Kidney epithelial cell (primary cell): ENCODE measurements at regions not wholly inside any gene's neighbourhood (a gene's known extent, or its start where the extent isn't known, plus 50 kb on each side); places are given as distances from the start of the nearest gene placed in this dataset.

Experiments
- DNase-seq: peaks from one replicate; pipeline ENCODE4 v3.0.0-alpha.2; 2010; ENCODE audit warnings: low read depth
- H3K27me3 ChIP-seq: 2 replicates; pipeline ENCODE4 v1.6.0; 2011; ENCODE audit warnings: low read length; ENCODE audit not compliant: control insufficient read depth, insufficient read depth
- H3K36me3 ChIP-seq: 2 replicates; pipeline ENCODE4 v1.5.1; 2011; ENCODE audit warnings: low read length; ENCODE audit not compliant: control insufficient read depth, insufficient read depth
- H3K4me3 ChIP-seq: 2 replicates; pipeline ENCODE4 v1.5.1; 2011; ENCODE audit warnings: low read depth, mild to moderate bottlenecking, control low read depth, low read length
- CTCF ChIP-seq: IDR thresholded peaks from 2 replicates; pipeline ENCODE4 v1.5.1; 2011; ENCODE audit warnings: mild to moderate bottlenecking, moderate library complexity, low read length, control low read depth, inconsistent platforms; ENCODE audit not compliant: insufficient read depth, poor library complexity, severe bottlenecking

- Histone ChIP-seq H3K4me3 (no peak overlapping the region), H3K36me3 (no peaks in the 10 kb centered on the region), H3K27me3 (no peaks in the 10 kb centered on the region)
- no peak for TF ChIP-seq CTCF
- DNase-seq: no peak
Observed at GRCh38 chr19:29376855-29377354, 148.9 kb upstream of the VSTM2B start.

- H3K27me3 ChIP-seq: no peaks in the 10 kb centered on the region
- DNase-seq: no peak
- no peaks in the 10 kb centered on the region for H3K36me3 ChIP-seq
- TF ChIP-seq CTCF: no peak
- no peak overlapping the region for H3K4me3 ChIP-seq
Observed at GRCh38 chr19:29378126-29378525, 147.7 kb upstream of the VSTM2B start.

- H3K36me3 ChIP-seq: no peaks in the 10 kb centered on the region
- no peak overlapping the region for H3K4me3 ChIP-seq
- no peak for DNase-seq
- TF ChIP-seq CTCF: no peak
- H3K27me3 ChIP-seq: no peaks in the 10 kb centered on the region
Observed at GRCh38 chr19:29378543-29379080, 147.2 kb upstream of the VSTM2B start.

GRCh38 chr19:29379257-29380021 is 146.4 kb upstream of the VSTM2B start:
- DNase-seq: no peak
- H3K4me3 ChIP-seq: no peak overlapping the region
- H3K27me3 ChIP-seq: no peaks in the 10 kb centered on the region
- no peaks in the 10 kb centered on the region for H3K36me3 ChIP-seq
- TF ChIP-seq CTCF: no peak

GRCh38 chr19:29380581-29380980 is 145.2 kb upstream of the VSTM2B start:
- Histone ChIP-seq H3K4me3 (no peak overlapping the region), H3K36me3 (no peaks in the 10 kb centered on the region), H3K27me3 (no peaks in the 10 kb centered on the region)
- DNase-seq: no peak
- TF ChIP-seq CTCF: no peak
